Endodermal cell (in vitro differentiated cells): ENCODE measurements at regions not wholly inside any gene's neighbourhood (a gene's known extent, or its start where the extent isn't known, plus 50 kb on each side); places are given as distances from the start of the nearest gene placed in this dataset.

Experiments
- DNase-seq: peaks from one replicate; pipeline ENCODE4 v3.0.0-alpha.2; 2017
- H3K27ac ChIP-seq: 2 replicates; pipeline ENCODE4 v1.5.1; 2013; ENCODE audit warnings: mild to moderate bottlenecking, low read depth, low read length, moderate library complexity
- H3K27me3 ChIP-seq: 2 replicates; pipeline ENCODE4 v1.6.1; 2013; ENCODE audit warnings: mild to moderate bottlenecking, low read length, moderate library complexity; ENCODE audit not compliant: insufficient read depth, control insufficient read depth, poor library complexity, severe bottlenecking
- H3K36me3 ChIP-seq: 2 replicates; pipeline ENCODE4 v1.7.0; 2013; ENCODE audit warnings: mild to moderate bottlenecking, low read length, moderate library complexity; ENCODE audit not compliant: control insufficient read depth, insufficient read depth
- H3K4me1 ChIP-seq: one replicate; pipeline ENCODE4 v1.7.0; 2013; ENCODE audit warnings: low read length; ENCODE audit not compliant: control insufficient read depth, insufficient read depth
- H3K4me3 ChIP-seq: 2 replicates; pipeline ENCODE4 v1.5.1; 2013; ENCODE audit warnings: mild to moderate bottlenecking, low read length, moderate library complexity
- H3K9ac ChIP-seq: 2 replicates; pipeline ENCODE4 v1.6.1; 2013; ENCODE audit warnings: mild to moderate bottlenecking, low read length, moderate library complexity; ENCODE audit not compliant: poor library complexity, severe bottlenecking; ENCODE audit errors: extremely low read depth
- H3K9me3 ChIP-seq: 2 replicates; pipeline ENCODE4 v1.6.1; 2013; ENCODE audit warnings: mild to moderate bottlenecking, low read length, moderate library complexity; ENCODE audit not compliant: control insufficient read depth
- H3K27ac Mint-ChIP-seq: 2 replicates; pipeline ENCODE4 v1.8.0; 2020; ENCODE audit warnings: mixed read lengths
- H3K27me3 Mint-ChIP-seq: 2 replicates; pipeline ENCODE4 v1.8.0; 2021; ENCODE audit warnings: mild to moderate bottlenecking, mixed read lengths; ENCODE audit not compliant: insufficient read depth
- H3K36me3 Mint-ChIP-seq: 2 replicates; pipeline ENCODE4 v1.8.0; 2020; ENCODE audit warnings: low read depth, mixed read lengths
- H3K4me1 Mint-ChIP-seq: 2 replicates; pipeline ENCODE4 v1.8.0; 2020; ENCODE audit warnings: mixed read lengths
- H3K4me3 Mint-ChIP-seq: 2 replicates; pipeline ENCODE4 v1.8.0; 2020; ENCODE audit warnings: mild to moderate bottlenecking, moderate library complexity, mixed read lengths
- H3K9me3 Mint-ChIP-seq: 2 replicates; pipeline ENCODE4 v1.8.0; 2020; ENCODE audit warnings: mild to moderate bottlenecking, mixed read lengths
- CTCF ChIP-seq: fragments of 200-600 bp; sonication (generic); conservative IDR thresholded peaks from 2 replicates; pipeline ENCODE4 v1.5.0; 2021; ENCODE audit warnings: antibody characterized with exemption, mild to moderate bottlenecking
- WGBS, 2 experiments: methylation state at CpG; one replicate each; pipeline versions ENCODE4 v1.1.5 to v1.1.7; 2013; ENCODE audit warnings: missing lambda C conversion rate in 2 of 2, mixed read lengths in 1 of 2; ENCODE audit not compliant: insufficient coverage in 1 of 2, insufficient read length in 1 of 2; 5-methylcytosine and 5-hydroxymethylcytosine counted together

GRCh38 chr3:94179059-94179458 is 116.2 kb downstream of the NSUN3 start:
- Mint-ChIP-seq H3K4me3 (no peak overlapping the region), H3K9me3 (no peaks in the 10 kb centered on the region), H3K27me3 (no peaks in the 10 kb centered on the region), H3K4me1 (no peaks in the 10 kb centered on the region), H3K36me3 (no peaks in the 10 kb centered on the region), H3K27ac (no peak overlapping the region)
- H3K4me1 ChIP-seq, result peaks cover 6% of the 10 kb centered on the region
- H3K27ac ChIP-seq, result no peak overlapping the region
- H3K9ac ChIP-seq, result no peak overlapping the region
- 91% methylated on average over 2 of the region's 2 CpGs; no CpG with 5 or more reads in 1 of the 2 experiments for WGBS, 2 experiments
- no peak for DNase-seq
- no peaks in the 10 kb centered on the region for H3K27me3 ChIP-seq
- no peaks in the 10 kb centered on the region for H3K9me3 ChIP-seq
- H3K36me3 ChIP-seq, result no peaks in the 10 kb centered on the region
- H3K4me3 ChIP-seq, result no peak overlapping the region
- TF ChIP-seq CTCF, result no peak

GRCh38 chr3:94183551-94183950 is 120.7 kb downstream of the NSUN3 start:
- H3K9ac ChIP-seq, result no peak overlapping the region
- no peaks in the 10 kb centered on the region for H3K9me3 ChIP-seq
- H3K27ac ChIP-seq, result no peak overlapping the region
- H3K4me1 Mint-ChIP-seq, result no peaks in the 10 kb centered on the region
- no peak overlapping the region for H3K4me3 Mint-ChIP-seq
- H3K9me3 Mint-ChIP-seq, result no peaks in the 10 kb centered on the region
- H3K27ac Mint-ChIP-seq, result no peak overlapping the region
- peaks cover 6% of the 10 kb centered on the region for H3K4me1 ChIP-seq
- no peaks in the 10 kb centered on the region for H3K27me3 Mint-ChIP-seq
- no peaks in the 10 kb centered on the region for H3K36me3 Mint-ChIP-seq
- H3K36me3 ChIP-seq, result no peaks in the 10 kb centered on the region
- 96 to 100% methylated on average over 3 to 6 of the region's 6 CpGs for WGBS, 2 experiments
- no peak overlapping the region for H3K4me3 ChIP-seq
- no peaks in the 10 kb centered on the region for H3K27me3 ChIP-seq
- DNase-seq, result no peak
- no peak for TF ChIP-seq CTCF

- no peak for TF ChIP-seq CTCF
- no CpG with 5 or more reads among the region's 1 CpG for WGBS, 2 experiments
- H3K4me1 Mint-ChIP-seq, result no peaks in the 10 kb centered on the region
- no peak overlapping the region for H3K27ac ChIP-seq
- peaks cover 3% of the 10 kb centered on the region for H3K27me3 Mint-ChIP-seq
- no peaks in the 10 kb centered on the region for H3K9me3 Mint-ChIP-seq
- no peak for DNase-seq
- no peak overlapping the region for H3K9ac ChIP-seq
- H3K9me3 ChIP-seq, result no peaks in the 10 kb centered on the region
- H3K4me1 ChIP-seq, result peaks cover 2% of the 10 kb centered on the region
- H3K27me3 ChIP-seq, result no peaks in the 10 kb centered on the region
- no peak overlapping the region for H3K4me3 ChIP-seq
- H3K36me3 ChIP-seq, result no peaks in the 10 kb centered on the region
- H3K4me3 Mint-ChIP-seq, result no peak overlapping the region
- no peaks in the 10 kb centered on the region for H3K36me3 Mint-ChIP-seq
- no peak overlapping the region for H3K27ac Mint-ChIP-seq
These were observed 121.9 kb downstream of the NSUN3 start for GRCh38 chr3:94184781-94185180.
